HepG2 (cell line): ENCODE measurements at regions not wholly inside any gene's neighbourhood (a gene's known extent, or its start where the extent isn't known, plus 50 kb on each side); places are given as distances from the start of the nearest gene placed in this dataset.

ENCODE experiments used
- ATAC-seq: fragments of 200-7000 bp; cut with Tn5 transposase; 3 replicates; pipeline ENCODE4 v1.9.1; 2020; ENCODE audit warnings: mild to moderate bottlenecking, moderate library complexity
- BruUV-seq: library from RNA; stranded (reverse); fragments of 400-500 nt; replicated peaks from 2 replicates; lab custom pipeline; 2021; lab: Mats Ljungman, UMichigan
- CTCF ChIA-PET: fragments of 300-600 bp; formaldehyde crosslinking; extraction: SDS; loops from one replicate; lab custom pipeline; 2021; ENCODE audit warnings: low total read pairs, inconsistent platforms, low intra/inter-chr PET ratio; lab: Yijun Ruan, JAX
- POLR2A ChIA-PET: fragments of 350-600 bp; sonication (Branson Sonifier 250); formaldehyde crosslinking; loops from one replicate; lab custom pipeline; 2020; ENCODE audit warnings: antibody characterized with exemption, inconsistent platforms; lab: Yijun Ruan, JAX
- DNase-seq: peaks from one replicate; pipeline ENCODE4 v3.0.0-alpha.2; 2015; ENCODE audit warnings: low spot score
- FAIRE-seq: peaks from 3 replicates; lab custom pipeline; 2011; peaks lifted over from hg19 to GRCh38; lab: Jason Lieb, UNC
- H2AFZ ChIP-seq: one replicate; pipeline ENCODE4 v1.6.1; 2011; ENCODE audit warnings: low read length, inconsistent platforms
- H3K27ac ChIP-seq: fragments of 300-600 bp; 3 replicates; pipeline ENCODE4 v1.8.0; 2011; ENCODE audit warnings: mixed run types, mild to moderate bottlenecking, mixed read lengths, low read length, inconsistent platforms; ENCODE audit not compliant: insufficient read depth; ENCODE audit errors: extremely low read length
- H3K27me3 ChIP-seq, 2 experiments: fragments of 200-600 bp in 1 of 2; 2 replicates in 1 of 2; 3 replicates in 1 of 2; pipeline versions ENCODE4 v1.6.0 to v1.8.0; 2011; ENCODE audit warnings: low read length in 2 of 2, mild to moderate bottlenecking in 2 of 2, moderate library complexity in 2 of 2, inconsistent platforms in 1 of 2; ENCODE audit not compliant: insufficient read depth in 2 of 2, control insufficient read depth in 1 of 2
- H3K36me3 ChIP-seq, 2 experiments: fragments of 200-600 bp in 1 of 2; replicated peaks in 1 of 2; 2 replicates in 1 of 2; 3 replicates in 1 of 2; pipeline versions ENCODE4 v1.5.1 to v1.8.0; 2011; ENCODE audit warnings: low read length in 2 of 2, inconsistent platforms in 1 of 2; ENCODE audit not compliant: insufficient read depth in 2 of 2, control insufficient read depth in 1 of 2
- H3K4me1 ChIP-seq: 2 replicates; pipeline ENCODE4 v1.5.1; 2012; ENCODE audit warnings: low read length, inconsistent platforms; ENCODE audit not compliant: insufficient read depth
- H3K4me2 ChIP-seq: 2 replicates; pipeline ENCODE4 v1.6.0; 2011; ENCODE audit warnings: low read depth, low read length, inconsistent platforms
- H3K4me3 ChIP-seq, 3 experiments: fragments of 200-600 bp in 1 of 3; sonication (generic), shearing (Covaris generic) in 1 of 3; replicated peaks in 1 of 3; 2 replicates each; pipeline ENCODE4 v1.5.1; 2011 to 2016; ENCODE audit warnings: low read length in 3 of 3, inconsistent platforms in 2 of 3, low read depth in 2 of 3, mild to moderate bottlenecking in 2 of 3, control low read depth in 1 of 3, mixed read lengths in 1 of 3; ENCODE audit not compliant: insufficient read depth in 1 of 3
- H3K79me2 ChIP-seq: one replicate; pipeline ENCODE4 v1.6.1; 2011; ENCODE audit warnings: low read length, inconsistent platforms; ENCODE audit not compliant: insufficient read depth
- H3K9ac ChIP-seq: 2 replicates; pipeline ENCODE4 v1.6.0; 2011; ENCODE audit warnings: mild to moderate bottlenecking, low read depth, low read length, inconsistent platforms; ENCODE audit not compliant: insufficient read depth
- H3K9me3 ChIP-seq: 2 replicates; pipeline ENCODE4 v1.5.1; 2012; ENCODE audit warnings: mild to moderate bottlenecking, low read length
- H4K20me1 ChIP-seq: 2 replicates; pipeline ENCODE4 v1.6.0; 2011; ENCODE audit warnings: inconsistent platforms, mild to moderate bottlenecking, low read length, moderate library complexity; ENCODE audit not compliant: insufficient read depth
- CHD2 ChIP-seq: IDR thresholded peaks from 2 replicates; pipeline ENCODE4 v1.6.1; 2011; ENCODE audit warnings: low read depth, low read length, improper control_type of control experiment
- GATA4 ChIP-seq: sonication (generic); IDR thresholded peaks from 2 replicates; pipeline ENCODE4 v1.6.1; 2016; ENCODE audit warnings: antibody characterized with exemption, low read depth, borderline replicate concordance
- IKZF1 ChIP-seq: fragments of 450-650 bp; IDR thresholded peaks from 2 replicates; pipeline ENCODE4 v1.7.1; 2016
- KDM5B ChIP-seq: sonication (generic); formaldehyde crosslinking; IDR thresholded peaks from 2 replicates; pipeline ENCODE4 v1.4.0; 2020; ENCODE audit warnings: missing genetic modification reagents, mild to moderate bottlenecking, borderline replicate concordance
- RFX1 ChIP-seq: fragments of 450-650 bp; IDR thresholded peaks from 2 replicates; pipeline ENCODE4 v1.6.1; 2017
- TSC22D2 ChIP-seq: sonication (generic); formaldehyde crosslinking; IDR thresholded peaks from 2 replicates; pipeline ENCODE4 v1.5.1; 2020; ENCODE audit warnings: missing genetic modification reagents, mild to moderate bottlenecking, borderline replicate concordance
- ZNF674 ChIP-seq: sonication (generic); formaldehyde crosslinking; IDR thresholded peaks from 2 replicates; pipeline ENCODE4 v1.5.0; 2020; ENCODE audit warnings: low read depth, mild to moderate bottlenecking, missing genetic modification reagents
- WGBS: methylation state at CpG from one replicate; pipeline ENCODE4 v1.1.6; 2017; ENCODE audit warnings: low lambda C conversion rate; 5-methylcytosine and 5-hydroxymethylcytosine counted together
- in situ Hi-C: cut with HindIII; loops from 2 replicates; pipeline ENCODE4 v1.10.0; 2017; ENCODE audit warnings: low pct_unique_long_range_greater_than_20kb; ENCODE audit not compliant: extremely low pct_ligation_motif_present
- intact Hi-C: fragments of 100-400 bp; cut with micrococcal nuclease; formaldehyde crosslinking; loops from one replicate; pipeline ENCODE4 v1.10.0; 2022; ENCODE audit not compliant: unreplicated experiment
- TF ChIP-seq, protein P1 (sequence below): sonication (generic); formaldehyde crosslinking; IDR thresholded peaks from 2 replicates; pipeline ENCODE4 v1.8.0; 2022; ENCODE audit warnings: mild to moderate bottlenecking, missing genetic modification reagents, moderate library complexity

DNA sequence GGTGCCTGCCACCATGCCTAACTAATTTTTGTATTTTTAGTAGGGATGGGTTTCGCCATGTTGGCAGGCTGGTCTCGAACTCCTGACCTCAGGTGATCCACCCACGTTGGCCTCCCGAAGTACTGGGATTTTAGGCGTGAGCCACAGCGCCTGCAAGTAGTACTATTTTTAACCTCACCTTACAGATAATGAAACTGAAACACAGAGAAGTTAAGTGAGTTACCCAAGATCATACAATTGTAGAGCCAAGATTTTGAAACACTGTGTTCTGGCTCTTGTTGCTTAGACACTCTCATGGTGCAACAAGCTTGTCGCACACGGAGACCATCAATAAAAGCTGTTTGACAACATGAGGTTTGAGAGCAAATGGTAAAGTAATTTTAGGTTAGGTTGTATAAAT lies 159.1 kb upstream of the LMNTD1 start (continued):
- TF ChIP-seq IKZF1 = no peak
- no peak for TF ChIP-seq TSC22D2 (CRISPR knock-in tag)

DNA sequence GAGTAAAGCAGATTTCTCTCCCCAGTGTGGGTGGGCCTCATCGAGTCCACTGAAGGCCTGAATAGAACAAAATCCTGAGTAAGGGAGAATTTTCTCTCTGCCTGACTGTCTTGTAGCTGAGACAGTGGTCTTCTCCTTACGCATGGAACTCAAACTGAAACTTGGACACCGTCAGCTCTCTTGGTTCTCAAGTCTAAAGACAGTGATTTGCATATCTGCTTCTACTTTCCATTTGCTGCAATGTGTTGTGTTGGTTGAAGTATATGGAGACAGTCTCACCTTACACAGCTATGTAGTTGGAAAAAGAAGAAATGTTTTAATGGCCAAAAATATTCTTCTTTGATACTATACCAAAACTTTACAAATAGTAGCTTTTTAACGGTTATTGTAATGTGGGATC lies 160.2 kb upstream of the LMNTD1 start:
- in situ Hi-C loops = no loop called here
- Histone ChIP-seq H3K9ac (no peak overlapping the region), H4K20me1 (no peaks in the 10 kb centered on the region), H3K27me3 (no peaks in the 10 kb centered on the region), H3K4me3 (no peak overlapping the region), H3K9me3 (peaks cover 7% of the 10 kb centered on the region; the same call in 1 of the 2 replicates), H3K4me1 (no peaks in the 10 kb centered on the region), H3K79me2 (no peaks in the 10 kb centered on the region), H2AFZ (no peak overlapping the region), H3K36me3 (no peaks in the 10 kb centered on the region), H3K27ac (no peak overlapping the region), H3K4me2 (no peak overlapping the region)
- no peak for TF ChIP-seq TSC22D2 (CRISPR knock-in tag)
- no peak for TF ChIP-seq ZNF674 (CRISPR knock-in tag)
- TF ChIP-seq, protein P1, sequence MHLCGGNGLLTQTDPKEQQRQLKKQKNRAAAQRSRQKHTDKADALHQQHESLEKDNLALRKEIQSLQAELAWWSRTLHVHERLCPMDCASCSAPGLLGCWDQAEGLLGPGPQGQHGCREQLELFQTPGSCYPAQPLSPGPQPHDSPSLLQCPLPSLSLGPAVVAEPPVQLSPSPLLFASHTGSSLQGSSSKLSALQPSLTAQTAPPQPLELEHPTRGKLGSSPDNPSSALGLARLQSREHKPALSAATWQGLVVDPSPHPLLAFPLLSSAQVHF (CRISPR knock-in tag) = no peak
- TF ChIP-seq CHD2 = no peak
- TF ChIP-seq KDM5B (CRISPR knock-in tag) = no peak
- TF ChIP-seq RFX1 = no peak
- no peak for TF ChIP-seq GATA4
- no TSS peak for BruUV-seq
- CTCF ChIA-PET = no interaction called here
- ATAC-seq = no peak
- POLR2A ChIA-PET = no interaction called here
- intact Hi-C loops = no loop called here
- DNase-seq = no peak
- WGBS = 31% methylated on average over 4 of the region's 4 CpGs
- no peak for FAIRE-seq
